ENCODE measurements at regions not wholly inside any gene's neighbourhood (a gene's known extent, or its start where the extent isn't known, plus 50 kb on each side); places are given as distances from the start of the nearest gene placed in this dataset.
"Not testable (repeated sequence)": the region's sequence is repeated elsewhere in the genome, so short reads cannot be mapped to it uniquely, and the experiment has no call there.

- no peak for DNase-seq (ENCODE audit: low read depth)
These were observed 58.3 kb upstream of the CSNK1A1L start for GRCh38 chr13:37163641-37164265.

- DNase-seq (ENCODE audit: low read depth), result no peak
These were observed 53.0 kb upstream of the CSNK1A1L start for GRCh38 chr13:37158481-37158880.

DNA sequence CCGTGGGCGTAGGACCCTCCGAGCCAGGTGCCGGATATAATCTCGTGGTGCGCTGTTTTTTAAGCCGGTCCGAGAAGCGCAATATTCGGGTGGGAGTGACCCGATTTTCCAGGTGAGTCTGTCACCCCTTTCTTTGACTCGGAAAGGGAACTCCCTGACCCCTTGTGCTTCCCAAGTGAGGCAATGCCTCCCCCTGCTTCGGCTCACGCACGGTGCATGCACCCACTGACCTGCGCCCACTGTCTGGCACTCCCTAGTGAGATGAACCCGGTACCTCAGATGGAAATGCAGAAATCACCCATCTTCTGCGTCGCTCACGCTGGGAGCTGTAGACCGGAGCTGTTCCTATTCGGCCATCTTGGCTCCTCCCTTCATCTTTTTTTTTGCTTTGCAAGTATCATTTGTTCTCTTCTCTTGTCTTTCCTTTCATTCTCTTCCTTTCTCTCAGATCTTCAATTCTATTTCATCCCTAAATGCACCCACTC is 50.2 kb upstream of the CSNK1A1L start:
- DNase-seq (ENCODE audit: low read depth), result not testable (repeated sequence)

Data from HS-27A (cell line).